B cell (primary cell): ENCODE measurements at regions not wholly inside any gene's neighbourhood (a gene's known extent, or its start where the extent isn't known, plus 50 kb on each side); places are given as distances from the start of the nearest gene placed in this dataset.

ENCODE experiments used
- ATAC-seq: fragments of 200-7000 bp; cut with Tn5 transposase; one replicate; pipeline ENCODE4 v1.10.0; 2021; ENCODE audit warnings: low read depth, mild to moderate bottlenecking, moderate number of reproducible peaks, moderate library complexity
- CTCF ChIA-PET: fragments of 350-600 bp; sonication (Branson Sonifier 250); formaldehyde crosslinking; loops from one replicate; lab custom pipeline; 2021; ENCODE audit warnings: antibody characterized with exemption, inconsistent platforms; lab: Charles Lee
- POLR2A ChIA-PET: fragments of 350-600 bp; sonication (Branson Sonifier 250); formaldehyde crosslinking; loops from one replicate; lab custom pipeline; 2021; ENCODE audit warnings: antibody characterized with exemption; lab: Charles Lee
- DNase-seq: peaks from one replicate; pipeline ENCODE4 v3.0.0; 2013
- H2AFZ ChIP-seq: 2 replicates; pipeline ENCODE4 v1.6.1; 2012; ENCODE audit warnings: mild to moderate bottlenecking, low read depth, low read length; ENCODE audit not compliant: insufficient read depth, poor library complexity, severe bottlenecking
- H3K27ac ChIP-seq, 2 donors: 1 replicate in 1 of 2; 2 replicates in 1 of 2; pipeline ENCODE4 v1.5.1; 2012 to 2013; ENCODE audit warnings: low read length in 2 of 2, mild to moderate bottlenecking in 2 of 2, moderate library complexity in 1 of 2
- H3K27me3 ChIP-seq, 4 experiments: fragments of 200-600 bp in 1 of 4; sonication (generic) in 1 of 4; replicated peaks in 1 of 4; 1 replicate in 2 of 4; 2 replicates in 2 of 4; pipeline versions ENCODE4 v1.6.1 to v1.7.0; 2013 to 2016; ENCODE audit warnings: low read length in 3 of 4, mild to moderate bottlenecking in 2 of 4, mixed read lengths in 1 of 4, moderate library complexity in 1 of 4; ENCODE audit not compliant: insufficient read depth in 4 of 4, control insufficient read depth in 3 of 4; ENCODE audit errors: control extremely low read depth in 1 of 4
- H3K36me3 ChIP-seq, 2 experiments: replicated peaks in 1 of 2; 1 replicate in 1 of 2; 2 replicates in 1 of 2; pipeline versions ENCODE4 v1.6.1 to v1.7.1; 2013; ENCODE audit warnings: low read length in 1 of 2; ENCODE audit not compliant: insufficient read depth in 2 of 2, control insufficient read depth in 1 of 2; ENCODE audit errors: control extremely low read depth in 1 of 2, extremely low read depth in 1 of 2
- H3K4me1 ChIP-seq, 2 donors: fragments of 200-600 bp in 1 of 2; sonication (generic) in 1 of 2; 1 replicate in 1 of 2; 2 replicates in 1 of 2; pipeline versions ENCODE4 v1.5.1 to v1.6.1; 2013 to 2017; ENCODE audit warnings: low read length in 2 of 2; ENCODE audit not compliant: control insufficient read depth in 2 of 2, insufficient read depth in 2 of 2
- H3K4me2 ChIP-seq: replicated peaks from 2 replicates; pipeline ENCODE3; 2012; ENCODE audit warnings: mild to moderate bottlenecking, low read depth, low read length; ENCODE audit not compliant: poor library complexity, severe bottlenecking
- H3K4me3 ChIP-seq, 5 experiments: fragments of 200-600 bp in 1 of 5; sonication (generic) in 1 of 5; 1 replicate in 3 of 5; 2 replicates in 2 of 5; pipeline versions ENCODE4 v1.5.1 to v1.7.0; 2011 to 2016; ENCODE audit warnings: low read length in 4 of 5, mild to moderate bottlenecking in 4 of 5, low read depth in 2 of 5, control low read depth in 1 of 5, moderate library complexity in 1 of 5; ENCODE audit not compliant: insufficient read depth in 1 of 5; ENCODE audit errors: control extremely low read depth in 1 of 5, extremely low read depth in 1 of 5
- H3K79me2 ChIP-seq: fragments of 200-600 bp; sonication (generic); one replicate; pipeline ENCODE4 v1.6.0; 2016; ENCODE audit warnings: low read length; ENCODE audit not compliant: control insufficient read depth, insufficient read depth
- H3K9ac ChIP-seq: fragments of 200-600 bp; sonication (generic); 2 replicates; pipeline ENCODE4 v1.6.1; 2017; ENCODE audit warnings: mild to moderate bottlenecking, low read length, moderate library complexity
- H3K9me3 ChIP-seq, 3 donors: one replicate each; pipeline versions ENCODE4 v1.6.1 to v1.7.1; 2013; ENCODE audit warnings: low read length in 2 of 3; ENCODE audit not compliant: control insufficient read depth in 2 of 3, insufficient read depth in 1 of 3; ENCODE audit errors: control extremely low read depth in 1 of 3
- H4K20me1 ChIP-seq: 2 replicates; pipeline ENCODE4 v1.6.0; 2012; ENCODE audit warnings: mild to moderate bottlenecking, low read length; ENCODE audit not compliant: insufficient read depth, control insufficient read depth, poor library complexity, severe bottlenecking
- H3K27ac Mint-ChIP-seq: one replicate; pipeline ENCODE4 v1.8.0; 2021; ENCODE audit warnings: mixed read lengths
- H3K27me3 Mint-ChIP-seq: one replicate; pipeline ENCODE4 v1.8.0; 2021; ENCODE audit warnings: mixed read lengths
- H3K4me1 Mint-ChIP-seq: one replicate; pipeline ENCODE4 v1.8.0; 2021; ENCODE audit warnings: mixed read lengths
- H3K4me3 Mint-ChIP-seq: one replicate; pipeline ENCODE4 v1.8.0; 2021; ENCODE audit warnings: mixed read lengths
- H3K9me3 Mint-ChIP-seq: one replicate; pipeline ENCODE4 v1.8.0; 2022; ENCODE audit warnings: mixed read lengths; ENCODE audit not compliant: insufficient read depth
- EZH2 ChIP-seq: IDR thresholded peaks from 2 replicates; pipeline ENCODE4 v1.6.1; 2012; ENCODE audit warnings: borderline replicate concordance, low read depth, mild to moderate bottlenecking, moderate library complexity, low read length; ENCODE audit not compliant: insufficient read depth, poor library complexity, severe bottlenecking
- WGBS: methylation state at CpG from one replicate; pipeline ENCODE4 v1.1.5; 2013; ENCODE audit warnings: missing lambda C conversion rate; ENCODE audit not compliant: insufficient coverage; 5-methylcytosine and 5-hydroxymethylcytosine counted together
- intact Hi-C: fragments of 100-400 bp; cut with micrococcal nuclease; formaldehyde crosslinking; loops from one replicate; pipeline ENCODE4 v1.10.0; 2022
- TF ChIP-seq, protein P1 (sequence below): fragments of 200-600 bp; IDR thresholded peaks from one replicate; pipeline ENCODE4 v1.8.0; 2022; ENCODE audit warnings: antibody characterized with exemption, mild to moderate bottlenecking

DNA sequence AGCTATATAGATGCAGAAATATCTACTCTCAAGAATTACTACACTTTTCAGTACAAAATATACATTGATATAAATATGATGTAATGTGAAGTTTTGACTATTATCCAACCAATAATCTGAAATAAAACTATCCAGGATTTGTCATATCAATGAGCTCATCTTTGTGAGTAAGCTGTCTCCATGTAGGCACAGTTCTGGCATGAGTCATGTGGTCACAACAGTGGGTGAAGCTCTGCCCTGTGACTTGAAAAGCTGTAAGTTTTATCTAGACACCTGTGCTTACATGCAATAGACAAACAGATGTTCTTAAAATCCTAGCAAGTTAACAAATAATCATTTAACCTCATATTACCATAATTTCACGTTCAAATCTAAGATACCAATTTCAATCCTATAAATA is 192.7 kb downstream of the GABRG1 start:
- ATAC-seq, result no peak
- Histone ChIP-seq H3K9me3 (no peaks in the 10 kb centered on the region), H3K27ac (no peak overlapping the region), H3K36me3 (no peaks in the 10 kb centered on the region), H3K4me1 (no peaks in the 10 kb centered on the region), H3K9ac (no peak overlapping the region), H3K27me3 (no peaks in the 10 kb centered on the region), H3K4me3 (no peak overlapping the region), H4K20me1 (no peaks in the 10 kb centered on the region), H3K4me2 (no peak overlapping the region), H3K79me2 (no peaks in the 10 kb centered on the region), H2AFZ (no peak overlapping the region)
- no CpG with 5 or more reads among the region's 1 CpG for WGBS
- ChIA-PET POLR2A (no interaction called here), CTCF (no interaction called here)
- H3K27ac Mint-ChIP-seq, result no peak overlapping the region
- H3K4me1 Mint-ChIP-seq, result no peaks in the 10 kb centered on the region
- no peak overlapping the region for H3K4me3 Mint-ChIP-seq
- no peaks in the 10 kb centered on the region for H3K27me3 Mint-ChIP-seq
- TF ChIP-seq EZH2, result no peak
- TF ChIP-seq, protein P1, sequence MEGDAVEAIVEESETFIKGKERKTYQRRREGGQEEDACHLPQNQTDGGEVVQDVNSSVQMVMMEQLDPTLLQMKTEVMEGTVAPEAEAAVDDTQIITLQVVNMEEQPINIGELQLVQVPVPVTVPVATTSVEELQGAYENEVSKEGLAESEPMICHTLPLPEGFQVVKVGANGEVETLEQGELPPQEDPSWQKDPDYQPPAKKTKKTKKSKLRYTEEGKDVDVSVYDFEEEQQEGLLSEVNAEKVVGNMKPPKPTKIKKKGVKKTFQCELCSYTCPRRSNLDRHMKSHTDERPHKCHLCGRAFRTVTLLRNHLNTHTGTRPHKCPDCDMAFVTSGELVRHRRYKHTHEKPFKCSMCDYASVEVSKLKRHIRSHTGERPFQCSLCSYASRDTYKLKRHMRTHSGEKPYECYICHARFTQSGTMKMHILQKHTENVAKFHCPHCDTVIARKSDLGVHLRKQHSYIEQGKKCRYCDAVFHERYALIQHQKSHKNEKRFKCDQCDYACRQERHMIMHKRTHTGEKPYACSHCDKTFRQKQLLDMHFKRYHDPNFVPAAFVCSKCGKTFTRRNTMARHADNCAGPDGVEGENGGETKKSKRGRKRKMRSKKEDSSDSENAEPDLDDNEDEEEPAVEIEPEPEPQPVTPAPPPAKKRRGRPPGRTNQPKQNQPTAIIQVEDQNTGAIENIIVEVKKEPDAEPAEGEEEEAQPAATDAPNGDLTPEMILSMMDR, result no peak
- H3K9me3 Mint-ChIP-seq, result no peaks in the 10 kb centered on the region
- DNase-seq, result no peak
- intact Hi-C loops, result no loop called here

DNA sequence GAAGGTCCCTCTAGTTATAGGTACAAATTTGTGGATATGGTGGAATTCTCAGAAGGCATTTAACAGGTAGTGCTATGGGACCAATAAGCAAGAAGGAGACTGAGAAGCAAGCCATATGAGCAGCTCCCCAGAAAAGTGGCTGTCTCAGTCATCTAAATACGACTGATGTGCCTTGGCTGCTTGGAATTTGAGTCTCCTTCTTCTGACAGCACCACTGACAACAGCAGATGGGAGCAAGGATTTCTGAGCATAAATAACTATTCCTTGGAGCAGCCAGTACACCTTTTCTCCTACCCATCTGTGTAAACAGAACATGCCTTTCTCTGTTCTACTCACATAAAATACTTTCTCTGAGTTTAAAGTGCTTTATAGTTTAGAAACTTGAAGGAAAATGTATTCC is 196.2 kb downstream of the GABRG1 start:
- POLR2A ChIA-PET, result no interaction called here
- WGBS, result no CpG with 5 or more reads among the region's 1 CpG

More for the DNA sequence above, 196.2 kb downstream of the GABRG1 start:
- intact Hi-C loops, result no loop called here
- no peaks in the 10 kb centered on the region for H3K4me1 ChIP-seq
- ATAC-seq (no peak), DNase-seq (no peak)
- Mint-ChIP-seq H3K27ac (no peak overlapping the region), H3K4me3 (no peak overlapping the region), H3K27me3 (no peaks in the 10 kb centered on the region), H3K4me1 (no peaks in the 10 kb centered on the region), H3K9me3 (peaks cover 4% of the 10 kb centered on the region)
- no peak overlapping the region for H2AFZ ChIP-seq
- H3K9me3 ChIP-seq, result peaks cover 0 to 3% (median 0%) of the 10 kb centered on the region in 3 donors
- no peak overlapping the region for H3K4me2 ChIP-seq
- CTCF ChIA-PET, result no interaction called here
- H3K9ac ChIP-seq, result no peak overlapping the region
- TF ChIP-seq, protein P1, result no peak
- TF ChIP-seq EZH2, result no peak
- H3K79me2 ChIP-seq, result no peaks in the 10 kb centered on the region
- no peaks in the 10 kb centered on the region for H4K20me1 ChIP-seq
- no peak overlapping the region for H3K27ac ChIP-seq
- H3K27me3 ChIP-seq, result no peaks in the 10 kb centered on the region
- H3K4me3 ChIP-seq, result no peak overlapping the region
- H3K36me3 ChIP-seq, result no peaks in the 10 kb centered on the region
